ENCODE measurements at regions not wholly inside any gene's neighbourhood (a gene's known extent, or its start where the extent isn't known, plus 50 kb on each side); places are given as distances from the start of the nearest gene placed in this dataset.
A peak's percentile ranks its signal among the peaks of the same experiment; 100 is the strongest.

GRCh38 chr13:107203146-107203847 lies 635.4 kb upstream of the ARGLU1 start:
- no peak for TF ChIP-seq JUND (IDR thresholded peaks at IDR 0.05; ENCODE audit: low read depth)
- in situ Hi-C loops (cut with HindIII; ENCODE audit: low pct_unique_long_range_greater_than_20kb, low sequenced_read_pairs): no loop called here
- DNase-seq (ENCODE audit: low read depth in 1 of 2, low spot score in 1 of 2): peak in 1 of 2 experiments; percentile 56

GRCh38 chr13:107202371-107203023 lies 634.6 kb upstream of the ARGLU1 start:
- no peak for TF ChIP-seq JUND (IDR thresholded peaks at IDR 0.05; ENCODE audit: low read depth)
- DNase-seq (ENCODE audit: low read depth in 1 of 2, low spot score in 1 of 2): no peak
- in situ Hi-C loops (cut with HindIII; ENCODE audit: low pct_unique_long_range_greater_than_20kb, low sequenced_read_pairs): no loop called here

- DNase-seq (ENCODE audit: low read depth in 1 of 2, low spot score in 1 of 2): no peak
- no peak for TF ChIP-seq JUND (IDR thresholded peaks at IDR 0.05; ENCODE audit: low read depth)
- in situ Hi-C loops (cut with HindIII; ENCODE audit: low pct_unique_long_range_greater_than_20kb, low sequenced_read_pairs): no loop called here
Measured at GRCh38 chr13:107200491-107200890, 632.6 kb upstream of the ARGLU1 start.

- TF ChIP-seq JUND (IDR thresholded peaks at IDR 0.05; ENCODE audit: low read depth): no peak
- in situ Hi-C loops (cut with HindIII; ENCODE audit: low pct_unique_long_range_greater_than_20kb, low sequenced_read_pairs): no loop called here
- DNase-seq (ENCODE audit: low read depth in 1 of 2, low spot score in 1 of 2): peak in 1 of 2 experiments; percentile 9
Measured at GRCh38 chr13:107192289-107192688, 624.4 kb upstream of the ARGLU1 start.

GRCh38 chr13:107190065-107190464 lies 622.1 kb upstream of the ARGLU1 start:
- TF ChIP-seq JUND (IDR thresholded peaks at IDR 0.05; ENCODE audit: low read depth): no peak
- in situ Hi-C loops (cut with HindIII; ENCODE audit: low pct_unique_long_range_greater_than_20kb, low sequenced_read_pairs): no loop called here
- no peak for DNase-seq (ENCODE audit: low read depth in 1 of 2, low spot score in 1 of 2)

GRCh38 chr13:107185889-107186288 lies 618.0 kb upstream of the ARGLU1 start:
- in situ Hi-C loops (cut with HindIII; ENCODE audit: low pct_unique_long_range_greater_than_20kb, low sequenced_read_pairs): no loop called here
- TF ChIP-seq JUND (IDR thresholded peaks at IDR 0.05; ENCODE audit: low read depth): no peak
- DNase-seq (ENCODE audit: low read depth in 1 of 2, low spot score in 1 of 2): no peak

GRCh38 chr13:107170270-107170931 lies 602.5 kb upstream of the ARGLU1 start:
- in situ Hi-C loops (cut with HindIII; ENCODE audit: low pct_unique_long_range_greater_than_20kb, low sequenced_read_pairs): no loop called here
- peak in 1 of 2 experiments; percentile 21 for DNase-seq (ENCODE audit: low read depth in 1 of 2, low spot score in 1 of 2)
- TF ChIP-seq JUND (IDR thresholded peaks at IDR 0.05; ENCODE audit: low read depth): no peak

GRCh38 chr13:107157271-107157670 lies 589.3 kb upstream of the ARGLU1 start:
- in situ Hi-C loops (cut with HindIII; ENCODE audit: low pct_unique_long_range_greater_than_20kb, low sequenced_read_pairs): no loop called here
- no peak for TF ChIP-seq JUND (IDR thresholded peaks at IDR 0.05; ENCODE audit: low read depth)
- no peak for DNase-seq (ENCODE audit: low read depth in 1 of 2, low spot score in 1 of 2)

GRCh38 chr13:107144432-107144831 lies 576.5 kb upstream of the ARGLU1 start:
- TF ChIP-seq JUND (IDR thresholded peaks at IDR 0.05; ENCODE audit: low read depth): no peak
- DNase-seq (ENCODE audit: low read depth in 1 of 2, low spot score in 1 of 2): peak in 1 of 2 experiments; percentile 16
- in situ Hi-C loops (cut with HindIII; ENCODE audit: low pct_unique_long_range_greater_than_20kb, low sequenced_read_pairs): no loop called here

- in situ Hi-C loops (cut with HindIII; ENCODE audit: low pct_unique_long_range_greater_than_20kb, low sequenced_read_pairs): no loop called here
- no peak for DNase-seq (ENCODE audit: low read depth in 1 of 2, low spot score in 1 of 2)
- no peak for TF ChIP-seq JUND (IDR thresholded peaks at IDR 0.05; ENCODE audit: low read depth)
Measured at GRCh38 chr13:107141767-107142166, 573.8 kb upstream of the ARGLU1 start.

- no peak for TF ChIP-seq JUND (IDR thresholded peaks at IDR 0.05; ENCODE audit: low read depth)
- in situ Hi-C loops (cut with HindIII; ENCODE audit: low pct_unique_long_range_greater_than_20kb, low sequenced_read_pairs): no loop called here
- DNase-seq (ENCODE audit: low read depth in 1 of 2, low spot score in 1 of 2): no peak
Measured at GRCh38 chr13:107139006-107139405, 571.1 kb upstream of the ARGLU1 start.

- in situ Hi-C loops (cut with HindIII; ENCODE audit: low pct_unique_long_range_greater_than_20kb, low sequenced_read_pairs): no loop called here
- DNase-seq (ENCODE audit: low read depth in 1 of 2, low spot score in 1 of 2): no peak
- TF ChIP-seq JUND (IDR thresholded peaks at IDR 0.05; ENCODE audit: low read depth): no peak
Measured at GRCh38 chr13:107138486-107138885, 570.5 kb upstream of the ARGLU1 start.

GRCh38 chr13:107133950-107134349 lies 566.0 kb upstream of the ARGLU1 start:
- no peak for TF ChIP-seq JUND (IDR thresholded peaks at IDR 0.05; ENCODE audit: low read depth)
- no peak for DNase-seq (ENCODE audit: low read depth in 1 of 2, low spot score in 1 of 2)
- in situ Hi-C loops (cut with HindIII; ENCODE audit: low pct_unique_long_range_greater_than_20kb, low sequenced_read_pairs): no loop called here
